ENCODE measurements at regions not wholly inside any gene's neighbourhood (a gene's known extent, or its start where the extent isn't known, plus 50 kb on each side); places are given as distances from the start of the nearest gene placed in this dataset.

GRCh38 chr1:198925567-198925966 is 286.7 kb downstream of the PTPRC start:
- TF ChIP-seq CTCF (IDR thresholded peaks at IDR 0.05; ENCODE audit: insufficient read depth, low read length, poor library complexity, severe bottlenecking) (no peak), EZH2phosphoT487 (conservative IDR thresholded peaks at IDR 0.05; ENCODE audit: low read length) (no peak)
